HCT116 (cell line): ENCODE measurements at regions not wholly inside any gene's neighbourhood (a gene's known extent, or its start where the extent isn't known, plus 50 kb on each side); places are given as distances from the start of the nearest gene placed in this dataset.

Source experiments
- ATF3 ChIP-seq: IDR thresholded peaks from 2 replicates; pipeline ENCODE4 v1.6.1; 2012
- CEBPB ChIP-seq: IDR thresholded peaks from 2 replicates; pipeline ENCODE4 v1.6.1; 2012; ENCODE audit warnings: low read depth
- EZH2 ChIP-seq: fragments of 200-600 bp; sonication (generic); IDR thresholded peaks from 2 replicates; pipeline ENCODE4 v1.6.1; 2017; ENCODE audit warnings: antibody characterized with exemption, mixed run types
- EZH2phosphoT487 ChIP-seq: fragments of 200-600 bp; IDR thresholded peaks from 2 replicates; pipeline ENCODE4 v1.6.1; 2018; ENCODE audit warnings: antibody characterized with exemption, borderline replicate concordance
- FOSL1 ChIP-seq: IDR thresholded peaks from 2 replicates; pipeline ENCODE4 v1.6.1; 2012; ENCODE audit warnings: low read depth
- POLR2A ChIP-seq: IDR thresholded peaks from 2 replicates; pipeline ENCODE4 v1.7.0; 2011; ENCODE audit warnings: borderline replicate concordance; ENCODE audit not compliant: insufficient read depth, insufficient read length; ENCODE audit errors: extremely low read depth
- POLR2AphosphoS5 ChIP-seq: IDR thresholded peaks from 2 replicates; pipeline ENCODE4 v1.6.1; 2011; ENCODE audit warnings: mild to moderate bottlenecking, low read depth, low read length, moderate library complexity
- RAD21 ChIP-seq: IDR thresholded peaks from 2 replicates; pipeline ENCODE4 v1.6.1; 2012; ENCODE audit warnings: low read depth, mild to moderate bottlenecking
- SP1 ChIP-seq: IDR thresholded peaks from 2 replicates; pipeline ENCODE4 v1.6.1; 2012; ENCODE audit warnings: low read depth
- SRF ChIP-seq: IDR thresholded peaks from 2 replicates; pipeline ENCODE4 v1.6.1; 2012; ENCODE audit warnings: low read depth
- TF ChIP-seq, protein P1 (sequence below), 3 experiments: fragments of 200-600 bp in 1 of 3; sonication (generic) in 1 of 3; IDR thresholded peaks in 2 of 3; conservative IDR thresholded peaks in 1 of 3; 2 replicates each; pipeline ENCODE4 v1.5.1; 2012 to 2017; ENCODE audit warnings: low read depth in 2 of 3, low read length in 2 of 3, antibody characterized with exemption in 1 of 3, borderline replicate concordance in 1 of 3, control low read depth in 1 of 3, mild to moderate bottlenecking in 1 of 3, mixed read lengths in 1 of 3, mixed run types in 1 of 3, moderate library complexity in 1 of 3; ENCODE audit not compliant: insufficient read depth in 1 of 3
- TF ChIP-seq, protein P2 (sequence below): IDR thresholded peaks from 2 replicates; pipeline ENCODE4 v1.6.1; 2012; ENCODE audit warnings: low read depth
- TF ChIP-seq, protein P3 (sequence below): IDR thresholded peaks from 2 replicates; pipeline ENCODE4 v1.6.1; 2012

DNA sequence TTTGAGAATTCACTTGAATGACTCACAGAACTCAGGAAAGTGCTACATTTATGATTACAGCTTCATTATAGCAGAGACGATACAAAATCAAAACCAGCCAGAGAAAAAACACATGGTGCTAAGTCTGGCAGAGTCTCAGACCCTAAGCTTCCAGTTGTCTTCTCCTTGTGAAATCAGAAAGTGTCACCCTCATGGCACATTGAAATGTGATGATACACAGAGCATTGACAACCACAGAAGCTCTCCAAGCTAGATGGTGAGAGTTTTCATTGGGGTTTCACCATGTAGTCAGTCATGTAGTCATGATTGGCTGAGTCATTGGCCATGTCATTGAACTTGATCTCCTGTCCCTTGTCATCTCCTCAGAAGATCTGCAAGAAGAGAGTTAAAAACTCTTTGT, 526.6 kb downstream of the MRPL39 start:
- TF ChIP-seq EZH2: no peak
- TF ChIP-seq POLR2A: no peak
- TF ChIP-seq, protein P1, sequence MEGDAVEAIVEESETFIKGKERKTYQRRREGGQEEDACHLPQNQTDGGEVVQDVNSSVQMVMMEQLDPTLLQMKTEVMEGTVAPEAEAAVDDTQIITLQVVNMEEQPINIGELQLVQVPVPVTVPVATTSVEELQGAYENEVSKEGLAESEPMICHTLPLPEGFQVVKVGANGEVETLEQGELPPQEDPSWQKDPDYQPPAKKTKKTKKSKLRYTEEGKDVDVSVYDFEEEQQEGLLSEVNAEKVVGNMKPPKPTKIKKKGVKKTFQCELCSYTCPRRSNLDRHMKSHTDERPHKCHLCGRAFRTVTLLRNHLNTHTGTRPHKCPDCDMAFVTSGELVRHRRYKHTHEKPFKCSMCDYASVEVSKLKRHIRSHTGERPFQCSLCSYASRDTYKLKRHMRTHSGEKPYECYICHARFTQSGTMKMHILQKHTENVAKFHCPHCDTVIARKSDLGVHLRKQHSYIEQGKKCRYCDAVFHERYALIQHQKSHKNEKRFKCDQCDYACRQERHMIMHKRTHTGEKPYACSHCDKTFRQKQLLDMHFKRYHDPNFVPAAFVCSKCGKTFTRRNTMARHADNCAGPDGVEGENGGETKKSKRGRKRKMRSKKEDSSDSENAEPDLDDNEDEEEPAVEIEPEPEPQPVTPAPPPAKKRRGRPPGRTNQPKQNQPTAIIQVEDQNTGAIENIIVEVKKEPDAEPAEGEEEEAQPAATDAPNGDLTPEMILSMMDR (IDR thresholded peaks at IDR 0.05 in 2 of 3, conservative IDR thresholded peaks at IDR 0.05 in 1 of 3; ENCODE audit: borderline replicate concordance in 1 of 3, insufficient read depth in 1 of 3, low read depth in 2 of 3, low read length in 2 of 3): no peak
- TF ChIP-seq FOSL1: no peak
- no peak for TF ChIP-seq SP1
- TF ChIP-seq POLR2AphosphoS5: no peak
- TF ChIP-seq SRF: no peak
- TF ChIP-seq RAD21: no peak
- TF ChIP-seq ATF3: no peak
- TF ChIP-seq, protein P2, sequence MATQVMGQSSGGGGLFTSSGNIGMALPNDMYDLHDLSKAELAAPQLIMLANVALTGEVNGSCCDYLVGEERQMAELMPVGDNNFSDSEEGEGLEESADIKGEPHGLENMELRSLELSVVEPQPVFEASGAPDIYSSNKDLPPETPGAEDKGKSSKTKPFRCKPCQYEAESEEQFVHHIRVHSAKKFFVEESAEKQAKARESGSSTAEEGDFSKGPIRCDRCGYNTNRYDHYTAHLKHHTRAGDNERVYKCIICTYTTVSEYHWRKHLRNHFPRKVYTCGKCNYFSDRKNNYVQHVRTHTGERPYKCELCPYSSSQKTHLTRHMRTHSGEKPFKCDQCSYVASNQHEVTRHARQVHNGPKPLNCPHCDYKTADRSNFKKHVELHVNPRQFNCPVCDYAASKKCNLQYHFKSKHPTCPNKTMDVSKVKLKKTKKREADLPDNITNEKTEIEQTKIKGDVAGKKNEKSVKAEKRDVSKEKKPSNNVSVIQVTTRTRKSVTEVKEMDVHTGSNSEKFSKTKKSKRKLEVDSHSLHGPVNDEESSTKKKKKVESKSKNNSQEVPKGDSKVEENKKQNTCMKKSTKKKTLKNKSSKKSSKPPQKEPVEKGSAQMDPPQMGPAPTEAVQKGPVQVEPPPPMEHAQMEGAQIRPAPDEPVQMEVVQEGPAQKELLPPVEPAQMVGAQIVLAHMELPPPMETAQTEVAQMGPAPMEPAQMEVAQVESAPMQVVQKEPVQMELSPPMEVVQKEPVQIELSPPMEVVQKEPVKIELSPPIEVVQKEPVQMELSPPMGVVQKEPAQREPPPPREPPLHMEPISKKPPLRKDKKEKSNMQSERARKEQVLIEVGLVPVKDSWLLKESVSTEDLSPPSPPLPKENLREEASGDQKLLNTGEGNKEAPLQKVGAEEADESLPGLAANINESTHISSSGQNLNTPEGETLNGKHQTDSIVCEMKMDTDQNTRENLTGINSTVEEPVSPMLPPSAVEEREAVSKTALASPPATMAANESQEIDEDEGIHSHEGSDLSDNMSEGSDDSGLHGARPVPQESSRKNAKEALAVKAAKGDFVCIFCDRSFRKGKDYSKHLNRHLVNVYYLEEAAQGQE: no peak
- TF ChIP-seq CEBPB: no peak
- TF ChIP-seq EZH2phosphoT487: no peak
- TF ChIP-seq, protein P3, sequence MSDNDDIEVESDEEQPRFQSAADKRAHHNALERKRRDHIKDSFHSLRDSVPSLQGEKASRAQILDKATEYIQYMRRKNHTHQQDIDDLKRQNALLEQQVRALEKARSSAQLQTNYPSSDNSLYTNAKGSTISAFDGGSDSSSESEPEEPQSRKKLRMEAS: no peak
